GM12874 (cell line): ENCODE measurements at regions not wholly inside any gene's neighbourhood (a gene's known extent, or its start where the extent isn't known, plus 50 kb on each side); places are given as distances from the start of the nearest gene placed in this dataset.

Experiments
- TF ChIP-seq, protein P1 (sequence below): IDR thresholded peaks from 2 replicates; pipeline ENCODE4 v1.5.1; 2011; ENCODE audit warnings: low read depth, mild to moderate bottlenecking, control low read depth, low read length, moderate library complexity; ENCODE audit not compliant: insufficient read depth

- TF ChIP-seq, protein P1, sequence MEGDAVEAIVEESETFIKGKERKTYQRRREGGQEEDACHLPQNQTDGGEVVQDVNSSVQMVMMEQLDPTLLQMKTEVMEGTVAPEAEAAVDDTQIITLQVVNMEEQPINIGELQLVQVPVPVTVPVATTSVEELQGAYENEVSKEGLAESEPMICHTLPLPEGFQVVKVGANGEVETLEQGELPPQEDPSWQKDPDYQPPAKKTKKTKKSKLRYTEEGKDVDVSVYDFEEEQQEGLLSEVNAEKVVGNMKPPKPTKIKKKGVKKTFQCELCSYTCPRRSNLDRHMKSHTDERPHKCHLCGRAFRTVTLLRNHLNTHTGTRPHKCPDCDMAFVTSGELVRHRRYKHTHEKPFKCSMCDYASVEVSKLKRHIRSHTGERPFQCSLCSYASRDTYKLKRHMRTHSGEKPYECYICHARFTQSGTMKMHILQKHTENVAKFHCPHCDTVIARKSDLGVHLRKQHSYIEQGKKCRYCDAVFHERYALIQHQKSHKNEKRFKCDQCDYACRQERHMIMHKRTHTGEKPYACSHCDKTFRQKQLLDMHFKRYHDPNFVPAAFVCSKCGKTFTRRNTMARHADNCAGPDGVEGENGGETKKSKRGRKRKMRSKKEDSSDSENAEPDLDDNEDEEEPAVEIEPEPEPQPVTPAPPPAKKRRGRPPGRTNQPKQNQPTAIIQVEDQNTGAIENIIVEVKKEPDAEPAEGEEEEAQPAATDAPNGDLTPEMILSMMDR: no peak
Observed at GRCh38 chr21:36643374-36644250, 55.3 kb upstream of the SIM2 start.

GRCh38 chr21:36646011-36646410 lies 52.9 kb upstream of the SIM2 start:
- TF ChIP-seq, protein P1: no peak

DNA sequence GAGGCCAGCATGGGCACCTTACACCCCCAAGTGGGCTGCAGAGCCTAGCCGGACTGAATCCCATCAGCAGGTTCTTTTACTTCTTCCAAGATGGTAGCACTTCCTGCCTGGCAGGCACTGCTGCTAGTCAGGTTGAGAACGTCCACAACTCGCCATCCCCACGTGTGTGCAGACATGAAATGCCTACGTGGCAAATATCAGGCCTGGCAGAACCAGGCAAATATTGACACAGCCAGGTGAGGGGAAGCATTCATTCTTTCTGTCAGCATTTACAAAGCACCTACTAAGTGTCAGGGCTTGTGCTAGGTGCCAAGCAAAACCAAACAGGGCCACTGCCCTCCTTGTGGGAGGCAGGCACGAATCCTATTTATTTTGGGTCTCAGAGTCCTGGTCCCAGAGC lies 52.3 kb upstream of the SIM2 start:
- TF ChIP-seq, protein P1: no peak

- TF ChIP-seq, protein P1: no peak
Observed at GRCh38 chr21:36647279-36648093, 51.4 kb upstream of the SIM2 start.
